AG08395 (cell line): ENCODE measurements at regions not wholly inside any gene's neighbourhood (a gene's known extent, or its start where the extent isn't known, plus 50 kb on each side); places are given as distances from the start of the nearest gene placed in this dataset.

Source experiments
- DNase-seq: peaks from one replicate; pipeline ENCODE4 v3.0.0; 2012; ENCODE audit warnings: mixed read lengths, low spot score

GRCh38 chr12:116483959-116484750 lies 75.0 kb upstream of the MAP1LC3B2 start:
- DNase-seq, result peak; percentile 19

GRCh38 chr12:116484807-116485206 lies 74.4 kb upstream of the MAP1LC3B2 start:
- peak; percentile 38 for DNase-seq

DNA sequence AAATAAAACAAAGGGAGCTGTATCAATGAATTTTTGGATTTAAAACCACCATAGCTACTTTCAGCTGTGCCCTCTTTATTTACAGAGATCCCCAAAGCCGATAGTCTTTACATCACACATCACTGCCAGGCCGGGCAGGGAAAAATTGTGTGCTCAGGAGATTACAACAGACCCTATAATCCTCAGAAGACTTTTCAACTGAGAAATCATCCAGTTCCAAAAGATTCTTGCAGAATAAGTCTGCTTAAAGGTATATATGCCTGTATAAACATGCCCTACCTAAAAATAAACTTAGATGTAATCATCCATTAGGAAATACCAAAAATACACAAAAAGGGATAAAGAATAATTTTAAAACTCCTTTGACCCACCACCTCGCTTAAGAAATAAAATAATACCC lies 70.1 kb upstream of the MAP1LC3B2 start:
- no peak for DNase-seq

- no peak for DNase-seq
Measured at GRCh38 chr12:116490471-116490870, 68.7 kb upstream of the MAP1LC3B2 start.

GRCh38 chr12:116492703-116493324 lies 66.4 kb upstream of the MAP1LC3B2 start:
- peak; percentile 67 for DNase-seq

GRCh38 chr12:116495260-116495659 lies 63.9 kb upstream of the MAP1LC3B2 start:
- DNase-seq, result peak; percentile 79

- no peak for DNase-seq
Measured at GRCh38 chr12:116497051-116497591, 62.1 kb upstream of the MAP1LC3B2 start.

DNA sequence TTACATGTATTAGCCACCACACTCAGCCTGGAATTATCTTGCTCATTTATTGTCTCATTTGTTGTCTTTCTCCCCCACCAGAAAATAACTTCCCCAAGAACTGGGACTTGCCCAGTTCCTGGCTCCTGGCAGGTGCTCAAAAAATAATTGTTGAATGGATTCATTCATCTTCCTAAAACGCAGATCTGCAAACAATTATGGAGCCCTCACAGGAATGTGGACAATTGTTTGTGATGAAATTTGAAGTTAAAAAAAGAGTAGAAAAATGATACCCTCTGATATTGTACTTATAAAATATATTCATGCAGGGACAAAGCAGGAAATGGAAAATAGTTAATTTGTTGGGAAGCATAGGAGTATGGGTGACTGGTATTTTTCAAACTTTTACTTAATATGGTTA lies 60.7 kb upstream of the MAP1LC3B2 start:
- DNase-seq, result peak; percentile 68

GRCh38 chr12:116502141-116502725 lies 56.9 kb upstream of the MAP1LC3B2 start:
- no peak for DNase-seq

DNA sequence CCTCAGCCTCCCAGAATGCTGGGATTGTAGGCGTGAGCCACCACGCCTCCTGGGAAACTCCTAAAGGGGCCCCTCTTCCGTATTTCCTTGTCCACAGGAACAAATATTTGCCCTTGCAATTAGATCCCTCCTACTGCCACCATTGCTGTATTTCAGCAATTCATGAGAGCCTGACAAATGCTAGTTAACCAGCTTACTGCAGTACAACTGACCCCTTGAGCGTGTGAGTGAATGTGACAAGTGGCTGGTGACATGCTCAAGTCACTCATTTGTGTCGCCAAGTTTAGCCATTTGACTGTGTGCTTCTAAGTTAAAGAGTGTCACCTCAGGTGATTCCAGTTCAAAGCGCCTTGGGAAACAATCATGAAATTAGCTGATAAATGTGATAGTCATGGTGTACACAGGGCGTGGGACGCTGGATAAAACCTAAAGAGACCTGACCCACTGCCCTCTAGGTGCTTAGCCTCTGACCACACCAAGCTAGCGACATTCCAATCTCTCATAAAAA lies 56.1 kb upstream of the MAP1LC3B2 start:
- no peak for DNase-seq

- no peak for DNase-seq
Measured at GRCh38 chr12:116504438-116504837, 54.7 kb upstream of the MAP1LC3B2 start.

- DNase-seq, result no peak
Measured at GRCh38 chr12:116506697-116507064, 52.5 kb upstream of the MAP1LC3B2 start.

DNA sequence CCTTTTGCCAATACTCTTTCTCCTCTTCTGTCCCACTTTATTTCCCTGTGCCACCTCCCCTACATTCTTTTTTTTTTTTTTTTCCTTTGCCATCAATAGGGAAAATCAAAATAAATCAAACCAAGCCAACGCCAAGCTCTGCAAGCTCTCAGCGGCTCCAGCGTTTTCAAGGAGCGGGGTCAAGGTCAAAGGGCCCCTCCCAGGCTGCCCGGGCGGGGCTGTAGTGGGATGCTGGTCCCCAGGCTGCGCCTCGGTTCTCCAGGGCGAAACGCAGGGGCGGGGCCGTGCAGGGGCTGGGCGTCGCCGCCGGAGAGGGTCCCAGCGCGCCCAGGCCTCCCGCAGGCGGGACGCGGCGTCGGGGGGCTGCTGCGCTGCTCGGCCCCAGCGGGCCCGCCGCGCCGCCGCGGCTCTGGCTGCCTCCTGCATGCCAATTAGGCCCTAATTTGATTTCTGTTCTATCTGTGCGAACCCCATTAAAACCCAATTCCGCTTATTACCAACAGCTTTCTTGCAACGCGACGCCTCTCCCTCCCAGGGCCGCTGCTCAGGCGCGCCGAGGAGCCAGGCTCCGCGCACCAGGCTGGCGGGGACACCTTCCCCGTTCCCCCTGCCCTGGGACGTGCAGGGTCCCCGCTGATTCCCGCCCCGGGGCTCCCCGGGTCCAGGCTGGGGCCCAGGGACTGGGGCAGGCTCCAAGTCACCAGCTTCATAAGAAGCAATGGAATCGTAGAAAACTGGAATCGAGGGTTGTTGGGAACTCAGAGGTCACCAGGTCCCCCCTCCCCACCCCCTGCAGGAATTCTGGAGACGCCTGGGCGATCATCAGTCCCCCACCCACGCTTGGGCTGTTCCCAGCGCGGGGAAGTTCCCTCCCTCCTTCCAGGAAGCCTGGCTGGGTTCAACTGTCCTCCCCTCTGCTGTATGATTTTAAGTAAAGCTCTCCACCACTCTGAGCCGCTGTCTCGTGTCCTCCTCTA lies 50.7 kb upstream of the MAP1LC3B2 start:
- peak; percentile 14 for DNase-seq
